Chondrocyte (in vitro differentiated cells): ENCODE measurements at regions not wholly inside any gene's neighbourhood (a gene's known extent, or its start where the extent isn't known, plus 50 kb on each side); places are given as distances from the start of the nearest gene placed in this dataset.

Source experiments
- DNase-seq: peaks from one replicate; pipeline ENCODE4 v3.0.0; 2021; ENCODE audit warnings: mixed read lengths, low spot score
- H3K27ac Mint-ChIP-seq: one replicate; pipeline ENCODE4 v1.8.0; 2021; ENCODE audit warnings: mild to moderate bottlenecking, moderate library complexity, mixed read lengths; ENCODE audit not compliant: unreplicated experiment
- H3K27me3 Mint-ChIP-seq: 2 replicates; pipeline ENCODE4 v1.8.0; 2021; ENCODE audit warnings: low read depth, mixed read lengths
- H3K36me3 Mint-ChIP-seq: 2 replicates; pipeline ENCODE4 v1.8.0; 2021; ENCODE audit warnings: low read depth, mixed read lengths
- H3K4me1 Mint-ChIP-seq: 2 replicates; pipeline ENCODE4 v1.8.0; 2021; ENCODE audit warnings: low read depth, mild to moderate bottlenecking, mixed read lengths
- H3K4me3 Mint-ChIP-seq: one replicate; pipeline ENCODE4 v1.8.0; 2021; ENCODE audit warnings: mild to moderate bottlenecking, moderate library complexity, mixed read lengths; ENCODE audit not compliant: unreplicated experiment
- H3K9me3 Mint-ChIP-seq: 2 replicates; pipeline ENCODE4 v1.8.0; 2021; ENCODE audit warnings: low read depth, mixed read lengths
- TF ChIP-seq, protein P1 (sequence below): fragments of 200-600 bp; sonication (generic); IDR thresholded peaks from 2 replicates; pipeline ENCODE4 v1.5.0; 2021; ENCODE audit warnings: antibody characterized with exemption, mild to moderate bottlenecking, moderate library complexity

DNA sequence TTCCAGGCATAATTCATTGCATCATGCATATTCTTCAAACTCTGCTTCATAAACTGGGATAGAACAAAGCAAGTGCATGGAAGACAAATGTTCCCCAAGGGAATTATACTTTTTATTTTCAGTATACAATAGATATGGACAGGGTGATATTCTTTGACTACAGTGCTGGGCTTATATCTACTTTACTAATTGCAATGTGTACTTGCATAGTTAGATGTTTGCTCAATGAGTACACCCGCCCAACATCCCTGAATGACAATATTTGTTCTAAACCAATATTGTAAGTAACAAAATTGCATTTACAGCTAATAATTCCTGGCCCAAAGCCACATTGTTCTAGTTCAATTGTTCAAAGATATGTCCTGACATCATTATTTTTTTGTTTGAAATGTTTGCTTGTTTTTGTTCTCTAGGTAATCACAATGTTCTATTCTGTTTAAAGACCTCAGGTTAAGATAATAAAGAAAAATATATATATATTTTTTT lies 171.4 kb downstream of the PTN start:
- Mint-ChIP-seq H3K4me1 (peaks cover 14% of the 10 kb centered on the region), H3K27ac (no peak overlapping the region), H3K36me3 (no peaks in the 10 kb centered on the region), H3K27me3 (no peaks in the 10 kb centered on the region), H3K4me3 (no peak overlapping the region), H3K9me3 (peaks cover 6% of the 10 kb centered on the region)
- TF ChIP-seq, protein P1, sequence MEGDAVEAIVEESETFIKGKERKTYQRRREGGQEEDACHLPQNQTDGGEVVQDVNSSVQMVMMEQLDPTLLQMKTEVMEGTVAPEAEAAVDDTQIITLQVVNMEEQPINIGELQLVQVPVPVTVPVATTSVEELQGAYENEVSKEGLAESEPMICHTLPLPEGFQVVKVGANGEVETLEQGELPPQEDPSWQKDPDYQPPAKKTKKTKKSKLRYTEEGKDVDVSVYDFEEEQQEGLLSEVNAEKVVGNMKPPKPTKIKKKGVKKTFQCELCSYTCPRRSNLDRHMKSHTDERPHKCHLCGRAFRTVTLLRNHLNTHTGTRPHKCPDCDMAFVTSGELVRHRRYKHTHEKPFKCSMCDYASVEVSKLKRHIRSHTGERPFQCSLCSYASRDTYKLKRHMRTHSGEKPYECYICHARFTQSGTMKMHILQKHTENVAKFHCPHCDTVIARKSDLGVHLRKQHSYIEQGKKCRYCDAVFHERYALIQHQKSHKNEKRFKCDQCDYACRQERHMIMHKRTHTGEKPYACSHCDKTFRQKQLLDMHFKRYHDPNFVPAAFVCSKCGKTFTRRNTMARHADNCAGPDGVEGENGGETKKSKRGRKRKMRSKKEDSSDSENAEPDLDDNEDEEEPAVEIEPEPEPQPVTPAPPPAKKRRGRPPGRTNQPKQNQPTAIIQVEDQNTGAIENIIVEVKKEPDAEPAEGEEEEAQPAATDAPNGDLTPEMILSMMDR, result no peak
- DNase-seq, result no peak

DNA sequence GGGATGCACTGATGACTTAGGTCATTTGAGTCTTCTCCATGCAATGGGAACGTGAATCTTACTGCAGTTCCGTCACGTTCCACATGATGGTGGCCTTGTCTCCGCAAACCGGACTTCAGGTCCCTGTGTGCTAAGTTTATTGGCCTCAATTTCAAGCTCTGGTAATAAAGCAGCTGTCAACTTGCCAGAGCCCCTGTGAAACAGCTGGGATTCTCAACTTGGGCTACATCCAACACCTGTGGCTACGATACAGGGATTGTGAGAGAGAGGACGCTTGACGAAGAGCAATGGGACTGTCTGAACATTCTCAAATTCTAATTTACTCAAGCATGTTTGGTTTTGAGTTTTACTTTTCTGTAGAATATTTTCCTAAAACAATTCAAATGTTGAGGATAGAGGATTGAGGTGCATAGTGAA lies 174.2 kb downstream of the PTN start:
- no peak for DNase-seq
- peaks cover 21% of the 10 kb centered on the region for H3K4me1 Mint-ChIP-seq

GRCh38 chr7:137167609-137168008 lies 175.9 kb downstream of the PTN start:
- H3K36me3 Mint-ChIP-seq, result no peaks in the 10 kb centered on the region
- H3K4me1 Mint-ChIP-seq, result peaks cover 21% of the 10 kb centered on the region
- no peaks in the 10 kb centered on the region for H3K9me3 Mint-ChIP-seq
- H3K27ac Mint-ChIP-seq, result no peak overlapping the region
- H3K4me3 Mint-ChIP-seq, result no peak overlapping the region
- TF ChIP-seq, protein P1, result no peak
- no peak for DNase-seq
- H3K27me3 Mint-ChIP-seq, result no peaks in the 10 kb centered on the region

More for the DNA sequence above, 174.2 kb downstream of the PTN start:
- Mint-ChIP-seq H3K36me3 (no peaks in the 10 kb centered on the region), H3K27me3 (no peaks in the 10 kb centered on the region), H3K9me3 (no peaks in the 10 kb centered on the region), H3K4me3 (no peak overlapping the region), H3K27ac (no peak overlapping the region)
- TF ChIP-seq, protein P1, result peak; percentile 95

- H3K27ac Mint-ChIP-seq, result no peak overlapping the region
- H3K27me3 Mint-ChIP-seq, result no peaks in the 10 kb centered on the region
- peaks cover 21% of the 10 kb centered on the region for H3K4me1 Mint-ChIP-seq
- no peaks in the 10 kb centered on the region for H3K36me3 Mint-ChIP-seq
- TF ChIP-seq, protein P1, result no peak
- no peak for DNase-seq
- H3K4me3 Mint-ChIP-seq, result no peak overlapping the region
- H3K9me3 Mint-ChIP-seq, result peaks cover 2% of the 10 kb centered on the region
Observed at GRCh38 chr7:137166363-137166762, 177.2 kb downstream of the PTN start.

DNA sequence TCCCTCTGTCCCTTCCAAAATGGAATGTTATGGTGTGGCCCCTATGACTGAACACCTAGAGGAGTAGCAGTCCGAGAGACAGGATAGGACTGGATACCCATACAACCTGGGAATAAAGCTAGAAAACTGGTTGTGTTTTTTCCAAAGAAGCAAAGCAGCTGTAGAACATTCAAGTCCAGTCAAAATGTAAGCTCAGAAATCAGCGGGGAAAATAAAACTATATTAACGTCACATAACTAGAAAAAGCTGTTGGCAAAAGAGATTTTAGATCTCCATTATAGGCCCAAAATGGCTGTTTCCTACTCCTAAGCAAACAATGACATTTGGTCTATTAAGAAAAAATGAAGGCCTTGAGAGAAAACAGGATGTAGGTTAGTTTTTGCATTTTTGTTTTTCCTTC lies 177.7 kb downstream of the PTN start:
- no peaks in the 10 kb centered on the region for H3K27me3 Mint-ChIP-seq
- no peak for DNase-seq
- H3K4me1 Mint-ChIP-seq, result peaks cover 21% of the 10 kb centered on the region
- no peak overlapping the region for H3K4me3 Mint-ChIP-seq
- TF ChIP-seq, protein P1, result no peak
- no peaks in the 10 kb centered on the region for H3K36me3 Mint-ChIP-seq
- H3K9me3 Mint-ChIP-seq, result peaks cover 2% of the 10 kb centered on the region
- H3K27ac Mint-ChIP-seq, result no peak overlapping the region
